Ishikawa (cell line): ENCODE measurements at regions not wholly inside any gene's neighbourhood (a gene's known extent, or its start where the extent isn't known, plus 50 kb on each side); places are given as distances from the start of the nearest gene placed in this dataset.

Experiments used
- CEBPB ChIP-seq: IDR thresholded peaks from 2 replicates; pipeline ENCODE4 v1.6.1; 2012
- CREB1 ChIP-seq: IDR thresholded peaks from 2 replicates; pipeline ENCODE4 v1.6.1; 2012; ENCODE audit warnings: low read depth
- EGR1 ChIP-seq: IDR thresholded peaks from 2 replicates; pipeline ENCODE4 v1.6.1; 2012
- EP300 ChIP-seq: IDR thresholded peaks from 2 replicates; pipeline ENCODE4 v1.6.1; 2012; ENCODE audit warnings: borderline replicate concordance
- FOXM1 ChIP-seq: IDR thresholded peaks from 2 replicates; pipeline ENCODE4 v1.6.1; 2012; ENCODE audit warnings: low read depth, borderline replicate concordance
- NFIC ChIP-seq: IDR thresholded peaks from 2 replicates; pipeline ENCODE4 v1.6.1; 2012
- RAD21 ChIP-seq: IDR thresholded peaks from 2 replicates; pipeline ENCODE4 v1.6.1; 2012; ENCODE audit warnings: low read depth
- TAF1 ChIP-seq: IDR thresholded peaks from 2 replicates; pipeline ENCODE4 v1.6.1; 2012; ENCODE audit warnings: low read depth, mild to moderate bottlenecking
- TCF12 ChIP-seq: IDR thresholded peaks from 2 replicates; pipeline ENCODE4 v1.6.1; 2012; ENCODE audit warnings: low read depth
- TEAD4 ChIP-seq: IDR thresholded peaks from 2 replicates; pipeline ENCODE4 v1.6.1; 2012
- YY1 ChIP-seq: IDR thresholded peaks from 2 replicates; pipeline ENCODE4 v1.6.1; 2012; ENCODE audit warnings: low read depth
- ZBTB7A ChIP-seq: IDR thresholded peaks from 2 replicates; pipeline ENCODE4 v1.6.1; 2012; ENCODE audit warnings: low read depth
- TF ChIP-seq, protein P1 (sequence below): IDR thresholded peaks from 2 replicates; pipeline ENCODE4 v1.6.1; 2012
- TF ChIP-seq, protein P2 (sequence below): IDR thresholded peaks from 2 replicates; pipeline ENCODE4 v1.6.1; 2012
- TF ChIP-seq, protein P3 (sequence below): IDR thresholded peaks from 2 replicates; pipeline ENCODE4 v1.6.1; 2012; ENCODE audit warnings: low read depth, mild to moderate bottlenecking

DNA sequence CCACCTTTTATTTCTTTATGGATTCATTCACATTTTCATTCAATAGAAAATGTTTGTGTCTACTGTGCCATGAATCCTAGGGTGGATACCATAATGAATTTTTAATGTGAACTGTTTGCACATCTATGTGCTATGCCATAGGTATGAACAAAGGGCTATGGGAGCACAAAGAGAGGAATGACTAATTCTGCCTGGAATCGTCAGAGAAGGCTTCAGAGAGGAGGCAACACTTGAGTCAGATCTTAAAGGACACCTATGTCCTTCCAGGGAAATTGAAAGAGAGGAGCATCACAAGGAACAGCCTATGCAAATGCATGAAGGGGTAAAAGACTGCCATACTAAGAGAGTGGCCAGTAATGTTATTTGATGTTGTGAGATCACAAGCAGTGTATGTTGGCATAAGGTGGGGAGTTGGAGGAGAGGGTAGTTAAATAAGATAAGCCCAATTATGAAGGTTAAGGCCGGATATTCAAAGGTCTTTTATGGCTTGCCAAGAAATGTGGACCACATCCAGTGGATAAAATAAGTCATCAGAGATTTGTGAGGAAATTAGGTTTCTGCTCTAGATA is 246.7 kb downstream of the GRIN2B start:
- TF ChIP-seq EP300 (no peak), YY1 (no peak)

DNA sequence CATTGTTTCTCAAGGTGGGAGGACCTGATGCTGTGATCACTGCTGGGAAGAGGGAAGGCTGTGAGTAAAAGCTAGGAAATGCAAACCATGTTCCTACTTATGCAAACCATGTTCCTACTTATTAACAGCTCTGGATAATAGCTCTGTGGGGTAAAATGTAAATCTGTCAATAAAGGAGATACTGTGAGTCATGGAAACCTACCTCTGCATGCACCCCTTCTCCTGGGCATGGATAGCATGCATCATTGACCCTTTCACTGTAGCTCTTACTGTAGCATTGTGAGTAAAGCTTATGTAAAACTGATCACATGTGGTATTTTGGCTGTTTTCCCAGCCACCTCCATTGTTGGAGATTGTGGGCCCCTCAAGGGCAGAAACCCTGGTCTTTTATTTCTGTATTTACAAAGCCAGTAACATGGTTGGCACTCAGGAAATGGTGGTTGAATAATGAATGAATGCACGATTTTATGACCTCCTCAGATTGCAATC is 253.7 kb downstream of the GRIN2B start:
- no peak for TF ChIP-seq EGR1
- TF ChIP-seq, protein P1, sequence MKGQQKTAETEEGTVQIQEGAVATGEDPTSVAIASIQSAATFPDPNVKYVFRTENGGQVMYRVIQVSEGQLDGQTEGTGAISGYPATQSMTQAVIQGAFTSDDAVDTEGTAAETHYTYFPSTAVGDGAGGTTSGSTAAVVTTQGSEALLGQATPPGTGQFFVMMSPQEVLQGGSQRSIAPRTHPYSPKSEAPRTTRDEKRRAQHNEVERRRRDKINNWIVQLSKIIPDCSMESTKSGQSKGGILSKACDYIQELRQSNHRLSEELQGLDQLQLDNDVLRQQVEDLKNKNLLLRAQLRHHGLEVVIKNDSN = peak; percentile 83
- peak; percentile 18; the same call in 1 of the 2 replicates for TF ChIP-seq TEAD4
- TF ChIP-seq YY1 = peak; percentile 64
- peak; percentile 88 for TF ChIP-seq EP300
- no peak for TF ChIP-seq TAF1
- TF ChIP-seq, protein P2, sequence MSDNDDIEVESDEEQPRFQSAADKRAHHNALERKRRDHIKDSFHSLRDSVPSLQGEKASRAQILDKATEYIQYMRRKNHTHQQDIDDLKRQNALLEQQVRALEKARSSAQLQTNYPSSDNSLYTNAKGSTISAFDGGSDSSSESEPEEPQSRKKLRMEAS = peak; percentile 61
- TF ChIP-seq ZBTB7A = no peak
- peak; percentile 93 for TF ChIP-seq NFIC
- TF ChIP-seq, protein P3, sequence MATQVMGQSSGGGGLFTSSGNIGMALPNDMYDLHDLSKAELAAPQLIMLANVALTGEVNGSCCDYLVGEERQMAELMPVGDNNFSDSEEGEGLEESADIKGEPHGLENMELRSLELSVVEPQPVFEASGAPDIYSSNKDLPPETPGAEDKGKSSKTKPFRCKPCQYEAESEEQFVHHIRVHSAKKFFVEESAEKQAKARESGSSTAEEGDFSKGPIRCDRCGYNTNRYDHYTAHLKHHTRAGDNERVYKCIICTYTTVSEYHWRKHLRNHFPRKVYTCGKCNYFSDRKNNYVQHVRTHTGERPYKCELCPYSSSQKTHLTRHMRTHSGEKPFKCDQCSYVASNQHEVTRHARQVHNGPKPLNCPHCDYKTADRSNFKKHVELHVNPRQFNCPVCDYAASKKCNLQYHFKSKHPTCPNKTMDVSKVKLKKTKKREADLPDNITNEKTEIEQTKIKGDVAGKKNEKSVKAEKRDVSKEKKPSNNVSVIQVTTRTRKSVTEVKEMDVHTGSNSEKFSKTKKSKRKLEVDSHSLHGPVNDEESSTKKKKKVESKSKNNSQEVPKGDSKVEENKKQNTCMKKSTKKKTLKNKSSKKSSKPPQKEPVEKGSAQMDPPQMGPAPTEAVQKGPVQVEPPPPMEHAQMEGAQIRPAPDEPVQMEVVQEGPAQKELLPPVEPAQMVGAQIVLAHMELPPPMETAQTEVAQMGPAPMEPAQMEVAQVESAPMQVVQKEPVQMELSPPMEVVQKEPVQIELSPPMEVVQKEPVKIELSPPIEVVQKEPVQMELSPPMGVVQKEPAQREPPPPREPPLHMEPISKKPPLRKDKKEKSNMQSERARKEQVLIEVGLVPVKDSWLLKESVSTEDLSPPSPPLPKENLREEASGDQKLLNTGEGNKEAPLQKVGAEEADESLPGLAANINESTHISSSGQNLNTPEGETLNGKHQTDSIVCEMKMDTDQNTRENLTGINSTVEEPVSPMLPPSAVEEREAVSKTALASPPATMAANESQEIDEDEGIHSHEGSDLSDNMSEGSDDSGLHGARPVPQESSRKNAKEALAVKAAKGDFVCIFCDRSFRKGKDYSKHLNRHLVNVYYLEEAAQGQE = no peak
- TF ChIP-seq FOXM1 = peak; percentile 41; the same call in 1 of the 2 replicates
- TF ChIP-seq CREB1 = no peak
- TF ChIP-seq CEBPB = no peak; the same call in 1 of the 2 replicates
- peak; percentile 90 for TF ChIP-seq TCF12

DNA sequence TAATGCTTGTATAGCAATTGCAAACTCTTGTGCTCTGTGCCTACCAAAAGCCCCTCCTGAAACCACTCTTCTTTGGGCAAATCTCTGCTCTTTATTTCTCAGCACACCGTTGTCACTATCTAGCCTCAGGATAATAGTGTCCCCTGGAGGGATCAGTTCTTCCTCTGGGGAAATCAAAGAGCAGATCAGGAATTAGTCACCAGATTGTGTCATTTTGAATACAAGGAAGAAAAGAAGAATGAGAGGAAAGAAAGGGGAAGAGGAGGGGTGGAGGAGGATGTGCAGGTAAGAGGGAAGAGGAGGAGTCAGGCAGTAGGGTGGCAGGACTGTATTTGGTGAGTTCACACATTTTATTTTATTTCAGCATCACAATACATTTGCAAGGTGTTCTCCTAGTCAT is 256.4 kb downstream of the GRIN2B start:
- TF ChIP-seq, protein P2 = no peak
- TF ChIP-seq TEAD4 (no peak), ZBTB7A (no peak), CEBPB (no peak), YY1 (no peak), NFIC (no peak), CREB1 (no peak), EP300 (no peak), EGR1 (no peak), TAF1 (no peak)
- TF ChIP-seq, protein P3 = no peak

DNA sequence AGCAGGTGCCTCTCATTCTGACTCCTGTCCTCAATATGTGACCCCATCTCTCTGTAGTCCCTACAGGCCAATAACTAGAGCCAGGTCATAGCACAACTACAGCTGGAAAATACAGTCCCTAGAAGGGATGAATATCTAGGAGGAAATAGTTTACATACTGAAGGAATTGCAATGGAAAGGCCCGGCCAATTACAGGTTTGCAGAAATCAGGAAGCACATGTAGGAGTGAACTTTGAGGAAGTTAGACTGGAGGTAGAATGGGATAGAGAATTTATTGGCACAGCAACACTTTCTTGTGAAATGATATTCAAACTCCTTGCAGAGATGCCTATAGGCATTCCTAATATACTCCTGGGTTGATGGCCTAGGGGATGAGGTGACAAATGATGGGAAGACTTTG is 257.3 kb downstream of the GRIN2B start:
- TF ChIP-seq, protein P3 = no peak
- TF ChIP-seq EP300 (no peak), CREB1 (no peak), TCF12 (no peak), EGR1 (no peak), ZBTB7A (no peak)
- TF ChIP-seq, protein P1 = no peak

DNA sequence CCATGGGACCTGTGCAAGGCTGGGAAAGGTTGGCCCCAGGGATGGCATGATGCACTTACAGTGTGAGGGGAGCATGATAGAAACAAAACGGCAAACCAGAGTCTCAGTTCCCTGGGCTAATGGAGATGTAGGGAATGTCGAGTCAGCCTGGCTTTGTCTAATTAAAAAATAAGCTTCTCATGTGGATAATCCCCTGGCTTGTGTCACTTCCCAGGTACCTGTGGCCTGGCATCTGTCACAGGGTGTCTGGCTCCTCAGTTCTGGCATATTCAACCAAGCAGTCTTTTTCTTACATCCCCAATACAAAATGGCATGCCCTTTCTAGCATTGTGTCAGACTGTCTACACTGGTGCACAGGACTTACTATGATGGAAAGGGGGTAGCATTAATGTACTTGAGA is 261.4 kb downstream of the GRIN2B start:
- TF ChIP-seq NFIC (no peak), TAF1 (no peak), RAD21 (no peak), CEBPB (no peak), TCF12 (no peak), YY1 (no peak), FOXM1 (no peak), EP300 (no peak), TEAD4 (no peak)
- TF ChIP-seq, protein P2 = no peak
- TF ChIP-seq, protein P1 = no peak
